NCI-H2107 treated with DMSO at 0.1 percent for 48 hours (cell line): ENCODE measurements at regions not wholly inside any gene's neighbourhood (a gene's known extent, or its start where the extent isn't known, plus 50 kb on each side); places are given as distances from the start of the nearest gene placed in this dataset.

Source experiments
- DNase-seq: peaks from one replicate; lab custom pipeline; 2025; ENCODE audit not compliant: unreplicated experiment; lab: John Stamatoyannopoulos, UW

- no peak for DNase-seq
Observed at GRCh38 chr14:65794674-65795279, 382.2 kb downstream of the FUT8 start.

- DNase-seq: no peak
Observed at GRCh38 chr14:65798216-65798615, 385.7 kb downstream of the FUT8 start.

- no peak for DNase-seq
Observed at GRCh38 chr14:65800694-65801093, 388.2 kb downstream of the FUT8 start.

- no peak for DNase-seq
Observed at GRCh38 chr14:65802196-65802595, 389.7 kb downstream of the FUT8 start.

- no peak for DNase-seq
Observed at GRCh38 chr14:65803885-65804284, 391.4 kb downstream of the FUT8 start.

GRCh38 chr14:65804439-65805112 is 392.0 kb downstream of the FUT8 start:
- DNase-seq: no peak

- DNase-seq: no peak
Observed at GRCh38 chr14:65805113-65805473, 392.6 kb downstream of the FUT8 start.

GRCh38 chr14:65808390-65808789 is 395.9 kb downstream of the FUT8 start:
- no peak for DNase-seq

- no peak for DNase-seq
Observed at GRCh38 chr14:65810322-65810721, 397.8 kb downstream of the FUT8 start.

GRCh38 chr14:65813760-65814384 is 401.3 kb downstream of the FUT8 start:
- DNase-seq: peak; percentile 18

GRCh38 chr14:65815127-65815526 is 402.6 kb downstream of the FUT8 start:
- DNase-seq: no peak

GRCh38 chr14:65817011-65817410 is 404.5 kb downstream of the FUT8 start:
- no peak for DNase-seq

- DNase-seq: no peak
Observed at GRCh38 chr14:65819569-65819968, 407.0 kb downstream of the FUT8 start.

- DNase-seq: no peak
Observed at GRCh38 chr14:65821224-65821753, 408.8 kb downstream of the FUT8 start.

- DNase-seq: peak; percentile 83
Observed at GRCh38 chr14:65824285-65824977, 411.9 kb downstream of the FUT8 start.

- DNase-seq: no peak
Observed at GRCh38 chr14:65824978-65825299, 412.4 kb downstream of the FUT8 start.

- DNase-seq: no peak
Observed at GRCh38 chr14:65826946-65827345, 414.4 kb downstream of the FUT8 start.

- DNase-seq: no peak
Observed at GRCh38 chr14:65827520-65827919, 415.0 kb downstream of the FUT8 start.

- DNase-seq: no peak
Observed at GRCh38 chr14:65828396-65828795, 415.9 kb downstream of the FUT8 start.

- no peak for DNase-seq
Observed at GRCh38 chr14:65832431-65833266, 420.1 kb downstream of the FUT8 start.
